Transverse colon (tissue), 3 donors: ENCODE measurements at regions not wholly inside any gene's neighbourhood (a gene's known extent, or its start where the extent isn't known, plus 50 kb on each side); places are given as distances from the start of the nearest gene placed in this dataset.

Source experiments
- CTCF ChIP-seq, 5 experiments: fragments of 200-600 bp in 3 of 5; fragments of 450-650 bp in 2 of 5; sonication (generic) in 3 of 5; IDR thresholded peaks; 1 replicate in 2 of 5; 2 replicates in 3 of 5; pipeline ENCODE4 v1.5.1; 2016 to 2017; ENCODE audit warnings: antibody characterized with exemption in 5 of 5, inconsistent platforms in 3 of 5, mild to moderate bottlenecking in 2 of 5, moderate library complexity in 1 of 5
- POLR2A ChIP-seq: fragments of 450-650 bp; IDR thresholded peaks from one replicate; pipeline ENCODE4 v1.6.1; 2016; ENCODE audit warnings: antibody characterized with exemption, mild to moderate bottlenecking, moderate library complexity

- TF ChIP-seq POLR2A, result no peak
- TF ChIP-seq CTCF (IDR thresholded peaks at IDR 0.05), result no peak
Measured at GRCh38 chr3:182612332-182612731, 181.0 kb upstream of the ATP11B start.
